VCaP (cell line): ENCODE measurements at regions not wholly inside any gene's neighbourhood (a gene's known extent, or its start where the extent isn't known, plus 50 kb on each side); places are given as distances from the start of the nearest gene placed in this dataset.

Experiments used
- H3K27ac ChIP-seq: fragments of 450-650 bp; 2 replicates; pipeline ENCODE4 v1.5.1; 2017
- TF ChIP-seq, protein P1 (sequence below): fragments of 450-650 bp; conservative IDR thresholded peaks from 2 replicates; pipeline ENCODE4 v1.5.1; 2017; ENCODE audit warnings: mild to moderate bottlenecking, moderate library complexity

DNA sequence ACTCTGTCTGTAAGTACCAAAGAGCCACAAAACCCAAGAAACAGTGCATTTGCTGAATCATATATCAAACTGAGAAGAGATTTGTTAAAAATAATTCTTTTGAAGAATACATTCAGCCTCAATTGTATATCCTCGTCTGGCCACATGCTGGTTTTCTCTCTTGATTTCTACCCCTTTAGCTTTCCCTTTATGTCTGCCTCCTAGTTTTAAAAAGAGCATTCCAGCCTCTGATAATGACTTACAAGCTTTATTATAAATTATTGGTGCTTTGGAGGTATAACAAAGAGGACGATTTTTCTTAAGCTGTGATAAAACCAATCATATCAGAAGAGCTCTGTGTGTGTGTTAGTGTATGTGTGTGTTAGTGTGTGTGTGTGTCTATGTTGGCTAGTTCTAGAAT, 70.4 kb upstream of the ROBO2 start:
- TF ChIP-seq, protein P1, sequence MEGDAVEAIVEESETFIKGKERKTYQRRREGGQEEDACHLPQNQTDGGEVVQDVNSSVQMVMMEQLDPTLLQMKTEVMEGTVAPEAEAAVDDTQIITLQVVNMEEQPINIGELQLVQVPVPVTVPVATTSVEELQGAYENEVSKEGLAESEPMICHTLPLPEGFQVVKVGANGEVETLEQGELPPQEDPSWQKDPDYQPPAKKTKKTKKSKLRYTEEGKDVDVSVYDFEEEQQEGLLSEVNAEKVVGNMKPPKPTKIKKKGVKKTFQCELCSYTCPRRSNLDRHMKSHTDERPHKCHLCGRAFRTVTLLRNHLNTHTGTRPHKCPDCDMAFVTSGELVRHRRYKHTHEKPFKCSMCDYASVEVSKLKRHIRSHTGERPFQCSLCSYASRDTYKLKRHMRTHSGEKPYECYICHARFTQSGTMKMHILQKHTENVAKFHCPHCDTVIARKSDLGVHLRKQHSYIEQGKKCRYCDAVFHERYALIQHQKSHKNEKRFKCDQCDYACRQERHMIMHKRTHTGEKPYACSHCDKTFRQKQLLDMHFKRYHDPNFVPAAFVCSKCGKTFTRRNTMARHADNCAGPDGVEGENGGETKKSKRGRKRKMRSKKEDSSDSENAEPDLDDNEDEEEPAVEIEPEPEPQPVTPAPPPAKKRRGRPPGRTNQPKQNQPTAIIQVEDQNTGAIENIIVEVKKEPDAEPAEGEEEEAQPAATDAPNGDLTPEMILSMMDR: no peak
- no peak overlapping the region for H3K27ac ChIP-seq

DNA sequence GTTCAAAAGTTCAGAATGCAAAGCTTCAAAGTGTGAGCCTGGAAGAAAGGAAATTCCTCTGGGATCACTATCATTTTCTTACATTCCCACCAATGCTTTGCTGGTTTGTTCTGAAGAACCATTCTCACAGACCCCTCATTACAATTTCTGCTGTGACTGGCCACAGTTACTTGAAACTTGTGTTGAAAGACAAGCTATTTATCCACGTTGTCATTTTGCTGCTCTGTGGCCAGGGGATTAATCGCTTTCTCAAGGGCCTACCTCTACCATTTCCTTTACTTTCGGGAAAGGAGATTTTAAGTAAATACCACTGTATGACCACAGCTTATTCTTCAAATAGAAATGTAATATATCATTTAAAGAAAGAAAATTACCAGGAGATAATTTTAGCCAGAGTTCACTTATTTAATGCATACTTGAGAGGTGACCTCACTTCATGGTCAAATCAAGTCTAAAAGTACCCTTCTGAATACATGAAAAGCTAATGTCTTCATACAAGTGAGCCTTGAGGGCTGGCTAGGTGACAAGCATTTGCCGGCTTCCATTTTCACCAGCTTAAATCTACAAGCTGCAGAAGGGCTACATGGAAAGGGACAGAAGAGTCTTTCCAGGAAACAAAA, 69.8 kb upstream of the ROBO2 start:
- TF ChIP-seq, protein P1: no peak
- no peak overlapping the region for H3K27ac ChIP-seq

DNA sequence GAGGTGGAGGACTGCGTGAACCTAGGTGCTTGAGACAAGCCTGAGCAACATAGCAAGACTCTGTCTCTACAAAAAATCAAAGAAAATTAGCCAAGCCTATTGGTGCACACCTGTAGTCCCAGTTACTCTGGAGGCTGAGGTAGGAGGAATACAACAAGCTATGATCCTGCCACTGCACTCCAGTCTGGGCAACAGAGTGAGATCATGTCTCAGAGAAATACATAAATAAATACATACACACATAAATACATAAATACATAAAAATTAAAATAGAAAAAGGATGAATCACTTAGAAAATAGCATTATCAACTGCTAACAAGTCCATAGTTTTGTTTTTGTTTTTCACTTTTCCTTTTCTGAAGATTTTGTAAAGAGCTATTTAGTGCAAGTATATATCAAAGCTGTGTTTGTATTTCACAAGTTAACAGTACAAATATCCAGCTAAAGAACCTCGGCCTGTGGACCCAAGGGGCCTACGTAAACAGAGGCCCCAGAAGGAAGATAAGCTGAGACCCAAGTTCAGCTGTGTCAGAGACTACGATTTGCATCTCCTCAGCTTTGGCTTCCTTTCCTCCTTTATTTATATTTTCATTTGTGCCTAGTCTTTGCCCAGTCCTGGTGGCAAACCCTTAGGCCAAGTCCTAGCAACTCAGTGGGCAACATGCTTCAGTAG, 67.1 kb upstream of the ROBO2 start:
- TF ChIP-seq, protein P1: no peak
- no peak overlapping the region for H3K27ac ChIP-seq

DNA sequence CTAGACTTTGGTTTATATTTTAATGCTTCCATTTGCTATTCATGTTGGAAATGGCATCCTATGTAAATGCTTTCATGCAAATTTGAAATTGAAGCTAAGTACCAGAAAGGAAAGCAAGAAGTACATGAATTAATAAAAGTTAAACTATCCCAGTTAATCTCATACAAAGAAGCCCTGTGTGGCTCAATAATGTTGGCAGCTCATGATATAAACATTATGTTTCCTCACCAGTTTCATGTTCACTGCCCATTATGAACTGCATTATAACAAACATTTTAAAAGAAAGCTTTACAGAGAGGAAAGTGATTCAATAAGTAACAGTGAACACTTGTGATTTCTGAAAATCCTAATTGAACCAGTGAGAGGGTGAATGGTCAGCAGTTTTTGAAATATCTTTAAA, 62.9 kb upstream of the ROBO2 start:
- no peak overlapping the region for H3K27ac ChIP-seq
- TF ChIP-seq, protein P1: no peak

DNA sequence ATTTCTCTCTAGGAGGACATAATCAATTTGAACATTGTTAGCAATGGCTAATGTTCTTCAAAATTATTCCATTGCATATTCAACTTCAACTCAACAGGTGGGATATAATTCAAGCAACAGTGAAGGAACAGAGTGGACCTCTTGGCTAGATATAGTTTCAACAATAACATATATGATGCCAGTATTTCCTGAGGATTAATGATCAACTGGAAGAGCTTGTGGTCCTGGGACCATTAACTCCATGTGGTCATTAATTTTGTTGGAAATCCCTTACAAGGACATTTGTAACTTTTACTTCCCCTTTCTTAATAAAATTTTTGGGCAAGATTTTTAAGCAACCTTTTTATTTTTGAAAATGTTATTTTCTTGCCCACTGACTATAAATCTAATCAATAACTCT, 54.3 kb upstream of the ROBO2 start:
- TF ChIP-seq, protein P1: no peak
- H3K27ac ChIP-seq: no peak overlapping the region

DNA sequence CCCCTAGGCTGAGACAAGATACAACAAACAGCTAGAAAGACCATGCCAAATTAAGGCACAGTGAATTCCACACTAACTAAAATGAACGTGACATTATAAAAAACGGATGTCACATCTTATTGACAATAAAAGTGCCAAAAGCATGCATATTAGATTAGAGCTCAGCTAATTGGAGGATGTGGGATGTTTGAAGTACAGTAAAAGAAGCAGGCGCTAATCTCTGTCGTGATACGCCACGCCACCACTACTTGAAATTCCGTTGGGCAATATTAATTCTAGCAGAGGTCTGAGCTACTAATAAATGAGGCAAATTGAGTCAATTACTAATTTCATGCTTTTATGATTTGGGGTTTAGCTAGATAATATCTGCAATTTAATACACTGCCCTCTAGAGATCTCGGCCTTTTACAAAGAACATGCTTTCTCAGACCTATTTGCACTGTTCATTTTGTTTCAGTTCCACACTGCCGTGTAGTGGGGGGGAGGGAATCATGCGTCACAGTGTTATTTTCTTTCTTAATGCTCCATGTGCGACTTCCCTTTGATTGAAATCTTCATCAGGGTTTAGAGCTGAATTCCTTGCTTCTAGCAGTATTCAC, 52.9 kb upstream of the ROBO2 start:
- H3K27ac ChIP-seq: no peak overlapping the region
- TF ChIP-seq, protein P1: no peak
